Mammary epithelial cell (primary cell): ENCODE measurements at regions not wholly inside any gene's neighbourhood (a gene's known extent, or its start where the extent isn't known, plus 50 kb on each side); places are given as distances from the start of the nearest gene placed in this dataset.

Source experiments
- EZH2 ChIP-seq: IDR thresholded peaks from 2 replicates; pipeline ENCODE4 v1.6.1; 2012; ENCODE audit warnings: low read length, inconsistent platforms, borderline replicate concordance
- TF ChIP-seq, protein P1 (sequence below), 2 donors: IDR thresholded peaks in 1 of 2; conservative IDR thresholded peaks in 1 of 2; 2 replicates each; pipeline ENCODE4 v1.5.1; 2011 to 2012; ENCODE audit warnings: inconsistent platforms in 2 of 2, low read length in 2 of 2, mild to moderate bottlenecking in 2 of 2, control low read depth in 1 of 2, low read depth in 1 of 2; ENCODE audit not compliant: insufficient read depth in 1 of 2; ENCODE audit errors: extremely low read depth in 1 of 2

DNA sequence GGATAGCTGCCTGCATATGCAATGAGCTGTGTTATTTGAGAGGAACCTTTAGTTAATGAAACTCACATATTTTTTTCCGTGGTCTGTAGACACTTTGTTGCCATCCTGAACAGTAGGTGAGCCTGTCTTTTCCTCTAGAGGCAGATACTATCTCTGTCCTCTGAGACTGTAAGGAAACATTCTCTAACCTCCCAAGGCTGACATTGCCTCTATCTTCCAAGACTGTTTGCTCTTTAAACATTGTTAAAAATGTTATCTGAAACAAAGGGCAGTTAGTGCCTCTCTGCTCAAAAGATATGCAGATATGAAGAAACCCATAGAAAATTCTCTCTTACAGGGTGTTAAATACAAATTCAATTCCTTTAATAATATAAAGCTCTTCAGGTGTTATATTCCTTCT is 963.8 kb upstream of the CNTN5 start:
- TF ChIP-seq, protein P1, sequence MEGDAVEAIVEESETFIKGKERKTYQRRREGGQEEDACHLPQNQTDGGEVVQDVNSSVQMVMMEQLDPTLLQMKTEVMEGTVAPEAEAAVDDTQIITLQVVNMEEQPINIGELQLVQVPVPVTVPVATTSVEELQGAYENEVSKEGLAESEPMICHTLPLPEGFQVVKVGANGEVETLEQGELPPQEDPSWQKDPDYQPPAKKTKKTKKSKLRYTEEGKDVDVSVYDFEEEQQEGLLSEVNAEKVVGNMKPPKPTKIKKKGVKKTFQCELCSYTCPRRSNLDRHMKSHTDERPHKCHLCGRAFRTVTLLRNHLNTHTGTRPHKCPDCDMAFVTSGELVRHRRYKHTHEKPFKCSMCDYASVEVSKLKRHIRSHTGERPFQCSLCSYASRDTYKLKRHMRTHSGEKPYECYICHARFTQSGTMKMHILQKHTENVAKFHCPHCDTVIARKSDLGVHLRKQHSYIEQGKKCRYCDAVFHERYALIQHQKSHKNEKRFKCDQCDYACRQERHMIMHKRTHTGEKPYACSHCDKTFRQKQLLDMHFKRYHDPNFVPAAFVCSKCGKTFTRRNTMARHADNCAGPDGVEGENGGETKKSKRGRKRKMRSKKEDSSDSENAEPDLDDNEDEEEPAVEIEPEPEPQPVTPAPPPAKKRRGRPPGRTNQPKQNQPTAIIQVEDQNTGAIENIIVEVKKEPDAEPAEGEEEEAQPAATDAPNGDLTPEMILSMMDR (conservative IDR thresholded peaks at IDR 0.05 in 1 of 2, IDR thresholded peaks at IDR 0.05 in 1 of 2; ENCODE audit: extremely low read depth in 1 of 2, insufficient read depth in 1 of 2, low read depth in 1 of 2, low read length in 2 of 2): no peak
- TF ChIP-seq EZH2: no peak
